Keratinocyte (primary cell): ENCODE measurements at regions not wholly inside any gene's neighbourhood (a gene's known extent, or its start where the extent isn't known, plus 50 kb on each side); places are given as distances from the start of the nearest gene placed in this dataset.

Experiments
- CTCF ChIP-seq, 3 experiments: IDR thresholded peaks in 1 of 3; conservative IDR thresholded peaks in 1 of 3; optimal IDR thresholded peaks in 1 of 3; 2 replicates in 2 of 3; 3 replicates in 1 of 3; pipeline versions ENCODE3 to v1.5.1; 2011; ENCODE audit warnings: low read length in 3 of 3, mild to moderate bottlenecking in 3 of 3, moderate library complexity in 2 of 3, control low read depth in 1 of 3, inconsistent platforms in 1 of 3; ENCODE audit not compliant: insufficient read depth in 2 of 3; ENCODE audit errors: extremely low read depth in 1 of 3
- EZH2 ChIP-seq: IDR thresholded peaks from one replicate; pipeline ENCODE4 v1.6.1; 2012; ENCODE audit warnings: inconsistent platforms, mild to moderate bottlenecking, low read length, moderate library complexity

GRCh38 chr12:54734196-54734950 is 86.2 kb upstream of the DCD start:
- TF ChIP-seq CTCF (optimal IDR thresholded peaks at IDR 0.05 in 1 of 3, IDR thresholded peaks at IDR 0.05 in 1 of 3, conservative IDR thresholded peaks at IDR 0.05 in 1 of 3; ENCODE audit: extremely low read depth in 1 of 3, insufficient read depth in 2 of 3, low read length in 3 of 3), result no peak
- TF ChIP-seq EZH2, result no peak
